T47D (cell line): ENCODE measurements at regions not wholly inside any gene's neighbourhood (a gene's known extent, or its start where the extent isn't known, plus 50 kb on each side); places are given as distances from the start of the nearest gene placed in this dataset.

Experiments
- DNase-seq, 2 experiments: peaks; one replicate each; pipeline versions ENCODE4 v3.0.0 to v3.0.0-alpha.2; 2011 to 2012; ENCODE audit warnings: low read depth in 1 of 2, low spot score in 1 of 2
- JUND ChIP-seq: IDR thresholded peaks from 2 replicates; pipeline ENCODE4 v1.6.1; 2012; ENCODE audit warnings: low read depth
- in situ Hi-C: cut with HindIII; loops from 2 replicates; pipeline ENCODE4 v1.10.0; 2016; ENCODE audit warnings: low sequenced_read_pairs, low pct_unique_long_range_greater_than_20kb

GRCh38 chr3:150357923-150358607, 50.0 kb upstream of the TSC22D2 start:
- in situ Hi-C loops = no loop called here
- no peak for DNase-seq
- no peak for TF ChIP-seq JUND

- no peak for TF ChIP-seq JUND
- in situ Hi-C loops = no loop called here
- DNase-seq = no peak
These were observed 51.0 kb upstream of the TSC22D2 start for GRCh38 chr3:150357140-150357539.

- no peak for DNase-seq
- TF ChIP-seq JUND = no peak
- in situ Hi-C loops = no loop called here
These were observed 52.5 kb upstream of the TSC22D2 start for GRCh38 chr3:150355574-150355973.

GRCh38 chr3:150352931-150353330, 55.2 kb upstream of the TSC22D2 start:
- DNase-seq = no peak
- in situ Hi-C loops = no loop called here
- TF ChIP-seq JUND = no peak

- TF ChIP-seq JUND = no peak
- in situ Hi-C loops = no loop called here
These were observed 56.7 kb upstream of the TSC22D2 start for GRCh38 chr3:150351398-150351797.

GRCh38 chr3:150349314-150350097, 58.6 kb upstream of the TSC22D2 start:
- in situ Hi-C loops = no loop called here
- DNase-seq = peak in 1 of 2 experiments; percentile 43
- no peak for TF ChIP-seq JUND

More at GRCh38 chr3:150351398-150351797, 56.7 kb upstream of the TSC22D2 start:
- DNase-seq = no peak

GRCh38 chr3:150348500-150348899, 59.6 kb upstream of the TSC22D2 start:
- peak in 1 of 2 experiments; percentile 76 for DNase-seq
- in situ Hi-C loops = no loop called here
- peak; percentile 63 for TF ChIP-seq JUND

- DNase-seq = peak in 1 of 2 experiments; percentile 55
- in situ Hi-C loops = no loop called here
These were observed 60.9 kb upstream of the TSC22D2 start for GRCh38 chr3:150346981-150347863.

GRCh38 chr3:150346266-150346665, 61.8 kb upstream of the TSC22D2 start:
- no peak for TF ChIP-seq JUND
- DNase-seq = no peak
- in situ Hi-C loops = no loop called here

More at GRCh38 chr3:150346981-150347863, 60.9 kb upstream of the TSC22D2 start:
- no peak for TF ChIP-seq JUND

GRCh38 chr3:150345021-150345538, 63.0 kb upstream of the TSC22D2 start:
- in situ Hi-C loops = no loop called here
- DNase-seq = peak in 1 of 2 experiments; percentile 91
- TF ChIP-seq JUND = 0 out of 2 replicates have a peak, but pooled peaks have one; percentile 27

- peak in 1 of 2 experiments; percentile 29 for DNase-seq
- no peak for TF ChIP-seq JUND
- in situ Hi-C loops = no loop called here
These were observed 63.9 kb upstream of the TSC22D2 start for GRCh38 chr3:150344079-150344759.
